ENCODE measurements at regions not wholly inside any gene's neighbourhood (a gene's known extent, or its start where the extent isn't known, plus 50 kb on each side); places are given as distances from the start of the nearest gene placed in this dataset.

GRCh38 chr6:92541448-92542060, 877.8 kb downstream of the EPHA7 start:
- no peaks in the 10 kb centered on the region for H3K9me3 ChIP-seq (ENCODE audit: low read depth)
- no peak overlapping the region for H3K27ac ChIP-seq
- no peaks in the 10 kb centered on the region for H4K20me1 ChIP-seq (ENCODE audit: insufficient read depth, poor library complexity, severe bottlenecking)
- no peaks in the 10 kb centered on the region for H3K9me2 ChIP-seq (replicated peaks; ENCODE audit: insufficient read depth)
- no peak overlapping the region for H3K4me3 ChIP-seq
- no peak for DNase-seq (ENCODE audit: low spot score)
- no peak overlapping the region for H3K4me2 ChIP-seq
- H2AFZ ChIP-seq, result no peak overlapping the region
- no peaks in the 10 kb centered on the region for H3K4me1 ChIP-seq (ENCODE audit: insufficient read depth)
- no peaks in the 10 kb centered on the region for H3K36me3 ChIP-seq (replicated peaks; ENCODE audit: insufficient read depth, low read depth)
- no peaks in the 10 kb centered on the region for H3K27me3 ChIP-seq
- TF ChIP-seq CTCF (IDR thresholded peaks at IDR 0.05; ENCODE audit: poor library complexity) (no peak), EZH2 (IDR thresholded peaks at IDR 0.05; ENCODE audit: borderline replicate concordance) (no peak), EZH2phosphoT487 (IDR thresholded peaks at IDR 0.05; ENCODE audit: low read depth, severe bottlenecking, unreplicated experiment) (no peak)
- H3K79me2 ChIP-seq, result no peaks in the 10 kb centered on the region
- 67% methylated on average over 1 of the region's 1 CpG for WGBS (ENCODE audit: low lambda C conversion rate, missing lambda C conversion rate)

- no peaks in the 10 kb centered on the region for H3K4me1 ChIP-seq (ENCODE audit: insufficient read depth)
- no peaks in the 10 kb centered on the region for H3K36me3 ChIP-seq (replicated peaks; ENCODE audit: insufficient read depth, low read depth)
- no peak for TF ChIP-seq CTCF (IDR thresholded peaks at IDR 0.05; ENCODE audit: poor library complexity)
- no peak for TF ChIP-seq EZH2 (IDR thresholded peaks at IDR 0.05; ENCODE audit: borderline replicate concordance)
- TF ChIP-seq EZH2phosphoT487 (IDR thresholded peaks at IDR 0.05; ENCODE audit: low read depth, severe bottlenecking, unreplicated experiment), result no peak
- no peaks in the 10 kb centered on the region for H3K9me2 ChIP-seq (replicated peaks; ENCODE audit: insufficient read depth)
- no peak for DNase-seq (ENCODE audit: low spot score)
- H2AFZ ChIP-seq, result no peak overlapping the region
- no peaks in the 10 kb centered on the region for H4K20me1 ChIP-seq (ENCODE audit: insufficient read depth, poor library complexity, severe bottlenecking)
- H3K27ac ChIP-seq, result no peak overlapping the region
- H3K27me3 ChIP-seq, result no peaks in the 10 kb centered on the region
- no peak overlapping the region for H3K4me2 ChIP-seq
- no peak overlapping the region for H3K4me3 ChIP-seq
- H3K9me3 ChIP-seq (ENCODE audit: low read depth), result no peaks in the 10 kb centered on the region
- no peaks in the 10 kb centered on the region for H3K79me2 ChIP-seq
These were observed 880.4 kb downstream of the EPHA7 start for GRCh38 chr6:92538926-92539325.

GRCh38 chr6:92538275-92538674, 881.1 kb downstream of the EPHA7 start:
- Histone ChIP-seq H3K36me3 (replicated peaks; ENCODE audit: insufficient read depth, low read depth) (no peaks in the 10 kb centered on the region), H2AFZ (no peak overlapping the region), H3K4me1 (ENCODE audit: insufficient read depth) (no peaks in the 10 kb centered on the region), H3K4me3 (no peak overlapping the region), H3K27ac (no peak overlapping the region), H4K20me1 (ENCODE audit: insufficient read depth, poor library complexity, severe bottlenecking) (no peaks in the 10 kb centered on the region), H3K4me2 (no peak overlapping the region), H3K27me3 (no peaks in the 10 kb centered on the region), H3K9me3 (ENCODE audit: low read depth) (no peaks in the 10 kb centered on the region), H3K9me2 (replicated peaks; ENCODE audit: insufficient read depth) (no peaks in the 10 kb centered on the region), H3K79me2 (no peaks in the 10 kb centered on the region)
- TF ChIP-seq CTCF (IDR thresholded peaks at IDR 0.05; ENCODE audit: poor library complexity) (no peak), EZH2phosphoT487 (IDR thresholded peaks at IDR 0.05; ENCODE audit: low read depth, severe bottlenecking, unreplicated experiment) (no peak), EZH2 (IDR thresholded peaks at IDR 0.05; ENCODE audit: borderline replicate concordance) (no peak)
- DNase-seq (ENCODE audit: low spot score), result no peak
- 39% methylated on average over 1 of the region's 1 CpG for WGBS (ENCODE audit: low lambda C conversion rate, missing lambda C conversion rate)

- Histone ChIP-seq H4K20me1 (ENCODE audit: insufficient read depth, poor library complexity, severe bottlenecking) (no peaks in the 10 kb centered on the region), H3K9me2 (replicated peaks; ENCODE audit: insufficient read depth) (no peaks in the 10 kb centered on the region), H2AFZ (no peak overlapping the region), H3K4me2 (no peak overlapping the region), H3K27me3 (no peaks in the 10 kb centered on the region), H3K36me3 (replicated peaks; ENCODE audit: insufficient read depth, low read depth) (no peaks in the 10 kb centered on the region), H3K4me3 (no peak overlapping the region), H3K79me2 (no peaks in the 10 kb centered on the region), H3K9me3 (ENCODE audit: low read depth) (no peaks in the 10 kb centered on the region), H3K27ac (no peak overlapping the region), H3K4me1 (ENCODE audit: insufficient read depth) (no peaks in the 10 kb centered on the region)
- 47% methylated on average over 3 of the region's 3 CpGs for WGBS (ENCODE audit: low lambda C conversion rate, missing lambda C conversion rate)
- no peak for TF ChIP-seq EZH2phosphoT487 (IDR thresholded peaks at IDR 0.05; ENCODE audit: low read depth, severe bottlenecking, unreplicated experiment)
- no peak for TF ChIP-seq CTCF (IDR thresholded peaks at IDR 0.05; ENCODE audit: poor library complexity)
- no peak for TF ChIP-seq EZH2 (IDR thresholded peaks at IDR 0.05; ENCODE audit: borderline replicate concordance)
- DNase-seq (ENCODE audit: low spot score), result no peak
These were observed 885.2 kb downstream of the EPHA7 start for GRCh38 chr6:92534109-92534508.

Measured in hepatocyte (in vitro differentiated cells).